Upper lobe of right lung (tissue), 1 donor: ENCODE measurements at regions not wholly inside any gene's neighbourhood (a gene's known extent, or its start where the extent isn't known, plus 50 kb on each side); places are given as distances from the start of the nearest gene placed in this dataset.

Experiments
- ATAC-seq: fragments of 200-7000 bp; cut with Tn5 transposase; one replicate; pipeline ENCODE4 v1.9.1; 2020; ENCODE audit warnings: mild to moderate bottlenecking, moderate library complexity
- DNase-seq: peaks from one replicate; pipeline ENCODE4 v3.0.0-alpha.2; 2020
- H3K27ac ChIP-seq: fragments of 200-600 bp; one replicate; pipeline ENCODE4 v1.8.0; 2022
- H3K27me3 ChIP-seq: fragments of 200-600 bp; one replicate; pipeline ENCODE4 v1.8.0; 2022; ENCODE audit warnings: mild to moderate bottlenecking
- H3K36me3 ChIP-seq: fragments of 200-600 bp; one replicate; pipeline ENCODE4 v1.8.0; 2022
- H3K4me1 ChIP-seq: fragments of 200-600 bp; one replicate; pipeline ENCODE4 v1.8.0; 2022
- H3K4me3 ChIP-seq: fragments of 200-600 bp; one replicate; pipeline ENCODE4 v1.8.0; 2022; ENCODE audit warnings: mild to moderate bottlenecking
- H3K9me3 ChIP-seq: fragments of 200-600 bp; one replicate; pipeline ENCODE4 v1.8.0; 2022
- intact Hi-C: fragments of 100-400 bp; cut with DNase I; formaldehyde crosslinking; loops from one replicate; pipeline ENCODE4 v1.11.0; 2022
- TF ChIP-seq, protein P1 (sequence below): fragments of 200-600 bp; IDR thresholded peaks from one replicate; pipeline ENCODE4 v1.8.0; 2022; ENCODE audit warnings: antibody characterized with exemption
- donor health status: DM: no; HTN: yes; CAD: no; lungs with severe emphysema.

- Histone ChIP-seq H3K9me3 (no peaks in the 10 kb centered on the region), H3K4me1 (peaks cover 6% of the 10 kb centered on the region), H3K4me3 (no peak overlapping the region), H3K27me3 (no peaks in the 10 kb centered on the region), H3K36me3 (no peaks in the 10 kb centered on the region), H3K27ac (no peak overlapping the region)
- TF ChIP-seq, protein P1, sequence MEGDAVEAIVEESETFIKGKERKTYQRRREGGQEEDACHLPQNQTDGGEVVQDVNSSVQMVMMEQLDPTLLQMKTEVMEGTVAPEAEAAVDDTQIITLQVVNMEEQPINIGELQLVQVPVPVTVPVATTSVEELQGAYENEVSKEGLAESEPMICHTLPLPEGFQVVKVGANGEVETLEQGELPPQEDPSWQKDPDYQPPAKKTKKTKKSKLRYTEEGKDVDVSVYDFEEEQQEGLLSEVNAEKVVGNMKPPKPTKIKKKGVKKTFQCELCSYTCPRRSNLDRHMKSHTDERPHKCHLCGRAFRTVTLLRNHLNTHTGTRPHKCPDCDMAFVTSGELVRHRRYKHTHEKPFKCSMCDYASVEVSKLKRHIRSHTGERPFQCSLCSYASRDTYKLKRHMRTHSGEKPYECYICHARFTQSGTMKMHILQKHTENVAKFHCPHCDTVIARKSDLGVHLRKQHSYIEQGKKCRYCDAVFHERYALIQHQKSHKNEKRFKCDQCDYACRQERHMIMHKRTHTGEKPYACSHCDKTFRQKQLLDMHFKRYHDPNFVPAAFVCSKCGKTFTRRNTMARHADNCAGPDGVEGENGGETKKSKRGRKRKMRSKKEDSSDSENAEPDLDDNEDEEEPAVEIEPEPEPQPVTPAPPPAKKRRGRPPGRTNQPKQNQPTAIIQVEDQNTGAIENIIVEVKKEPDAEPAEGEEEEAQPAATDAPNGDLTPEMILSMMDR: no peak
- intact Hi-C loops: no loop called here
- DNase-seq: no peak
- no peak for ATAC-seq
Measured at GRCh38 chr6:6704103-6705060, 115.9 kb downstream of the LY86 start.

- Histone ChIP-seq H3K27ac (no peak overlapping the region), H3K27me3 (no peaks in the 10 kb centered on the region), H3K9me3 (no peaks in the 10 kb centered on the region), H3K4me1 (no peaks in the 10 kb centered on the region), H3K36me3 (no peaks in the 10 kb centered on the region), H3K4me3 (no peak overlapping the region)
- no peak for DNase-seq
- TF ChIP-seq, protein P1: no peak
- no peak for ATAC-seq
- intact Hi-C loops: no loop called here
Measured at GRCh38 chr6:6705061-6705425, 116.5 kb downstream of the LY86 start.

DNA sequence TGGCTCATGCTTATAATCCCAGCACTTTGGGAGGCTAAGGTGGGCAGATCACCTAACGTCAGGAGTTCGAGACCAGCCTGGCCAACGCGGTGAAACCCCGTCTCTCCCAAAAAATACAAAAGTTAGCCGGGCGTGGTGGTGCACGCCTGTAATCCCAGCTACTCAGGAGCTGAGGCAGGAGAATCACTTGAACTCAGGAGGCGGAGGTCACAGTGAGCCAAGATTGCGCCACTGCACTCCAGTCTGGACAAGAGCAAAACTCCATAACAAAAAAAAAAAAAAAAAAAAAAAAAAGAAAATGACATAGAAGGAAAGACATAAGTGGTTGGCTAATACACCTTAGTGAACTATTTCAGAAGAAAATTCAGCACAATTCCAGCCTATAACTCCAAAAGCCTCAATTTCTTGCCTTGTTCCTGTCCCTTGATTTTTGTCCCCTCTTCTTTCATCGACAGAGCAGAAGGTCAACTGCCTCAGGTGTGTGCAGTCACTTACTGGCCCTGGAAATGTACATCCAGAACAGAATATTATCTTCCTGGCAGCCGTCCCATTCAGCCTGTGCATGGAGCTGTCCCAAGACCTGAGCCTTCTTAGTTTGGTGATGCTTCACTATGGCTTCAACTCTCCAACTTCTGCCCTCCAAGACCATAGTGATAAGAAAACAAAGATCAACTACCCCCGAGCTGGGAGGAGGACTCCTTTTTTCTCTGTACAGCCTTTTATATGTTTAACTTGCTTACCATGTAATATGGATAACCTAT is 117.6 kb downstream of the LY86 start:
- no peaks in the 10 kb centered on the region for H3K27me3 ChIP-seq
- no peaks in the 10 kb centered on the region for H3K9me3 ChIP-seq
- H3K4me1 ChIP-seq: no peaks in the 10 kb centered on the region
- no peaks in the 10 kb centered on the region for H3K36me3 ChIP-seq
- H3K4me3 ChIP-seq: no peak overlapping the region
- TF ChIP-seq, protein P1: no peak
- DNase-seq: peak; percentile 77
- intact Hi-C loops: no loop called here
- no peak overlapping the region for H3K27ac ChIP-seq
- no peak for ATAC-seq

- Histone ChIP-seq H3K27ac (no peak overlapping the region), H3K36me3 (no peaks in the 10 kb centered on the region), H3K27me3 (no peaks in the 10 kb centered on the region), H3K4me3 (no peak overlapping the region), H3K4me1 (peaks cover 3% of the 10 kb centered on the region), H3K9me3 (no peaks in the 10 kb centered on the region)
- intact Hi-C loops: no loop called here
- ATAC-seq (peak; percentile 77), DNase-seq (no peak)
- TF ChIP-seq, protein P1: no peak
Measured at GRCh38 chr6:6707143-6707542, 118.6 kb downstream of the LY86 start.

DNA sequence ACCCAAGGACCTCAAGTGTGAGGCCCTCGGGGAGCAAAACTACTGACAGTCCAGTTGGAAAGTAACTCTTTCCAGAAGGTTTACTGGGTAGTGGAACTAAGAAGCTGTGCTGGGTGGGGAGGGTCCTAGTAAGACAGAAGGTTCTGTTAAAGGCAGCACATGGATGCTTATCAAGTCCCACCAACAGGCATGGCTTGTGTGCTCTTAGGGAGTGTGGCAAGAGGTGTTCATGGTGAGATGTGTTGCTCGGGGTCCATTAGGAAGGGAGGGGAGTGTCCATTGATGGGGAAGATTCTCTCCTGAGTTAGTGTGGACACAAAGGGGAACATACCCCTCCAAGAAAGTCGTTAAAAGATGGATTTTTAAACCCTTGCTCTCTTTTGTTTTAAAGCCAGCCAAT is 120.6 kb downstream of the LY86 start:
- no peaks in the 10 kb centered on the region for H3K27me3 ChIP-seq
- H3K36me3 ChIP-seq: no peaks in the 10 kb centered on the region
- intact Hi-C loops: no loop called here
- DNase-seq (no peak), ATAC-seq (no peak)
- peaks cover 15% of the 10 kb centered on the region for H3K4me1 ChIP-seq
- TF ChIP-seq, protein P1: no peak
- H3K27ac ChIP-seq: no peak overlapping the region
- H3K4me3 ChIP-seq: no peak overlapping the region
- H3K9me3 ChIP-seq: no peaks in the 10 kb centered on the region
